HG03354 (cell line): ENCODE measurements at regions not wholly inside any gene's neighbourhood (a gene's known extent, or its start where the extent isn't known, plus 50 kb on each side); places are given as distances from the start of the nearest gene placed in this dataset.

Source experiments
- ATAC-seq: cut with Tn5 transposase; IDR thresholded peaks from one replicate; pipeline ENCODE4 v1.9.1; 2021; ENCODE audit warnings: mild to moderate bottlenecking; ENCODE audit not compliant: unreplicated experiment, poor library complexity, severe bottlenecking

- no peak for ATAC-seq
These were observed 630.1 kb upstream of the PIK3C3 start for GRCh38 chr18:41324934-41325333.

DNA sequence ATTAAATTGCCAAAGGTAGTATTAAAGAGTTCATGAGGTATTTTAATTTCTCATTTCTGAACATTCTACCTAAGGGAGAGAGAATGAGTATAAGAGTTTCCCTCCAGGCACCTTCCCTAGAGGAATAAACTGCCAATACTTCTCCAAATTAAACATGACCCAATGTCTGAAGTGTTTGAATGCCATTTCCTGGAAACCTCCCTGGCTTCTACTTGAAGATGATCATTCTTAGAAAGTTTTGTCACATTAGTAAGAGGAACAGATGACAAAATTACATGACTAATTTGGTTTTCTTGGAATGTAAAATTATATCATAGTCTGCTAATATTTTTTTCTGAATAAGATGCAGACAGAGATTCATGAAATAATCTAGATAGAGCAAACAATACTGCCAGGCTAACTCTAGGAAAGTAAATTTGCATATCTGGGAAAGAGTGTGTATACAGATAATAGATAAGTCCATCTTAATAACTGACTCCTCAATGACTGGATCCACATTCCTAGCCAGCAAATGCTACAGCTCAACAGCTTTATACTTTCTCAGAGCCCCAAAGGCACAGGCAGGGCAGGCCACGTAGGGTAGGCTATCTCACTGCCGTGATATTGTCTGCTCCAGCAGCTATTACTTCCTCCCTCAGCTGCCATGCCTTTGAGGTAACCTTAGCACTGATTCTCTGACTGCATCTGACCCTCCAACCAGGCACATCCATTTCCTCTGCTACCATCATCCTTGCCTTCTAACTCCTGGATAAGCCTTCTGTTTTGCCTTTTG lies 630.8 kb upstream of the PIK3C3 start:
- ATAC-seq: no peak

- ATAC-seq: no peak
These were observed 632.0 kb upstream of the PIK3C3 start for GRCh38 chr18:41323044-41323443.

- no peak for ATAC-seq
These were observed 634.9 kb upstream of the PIK3C3 start for GRCh38 chr18:41320100-41320499.

DNA sequence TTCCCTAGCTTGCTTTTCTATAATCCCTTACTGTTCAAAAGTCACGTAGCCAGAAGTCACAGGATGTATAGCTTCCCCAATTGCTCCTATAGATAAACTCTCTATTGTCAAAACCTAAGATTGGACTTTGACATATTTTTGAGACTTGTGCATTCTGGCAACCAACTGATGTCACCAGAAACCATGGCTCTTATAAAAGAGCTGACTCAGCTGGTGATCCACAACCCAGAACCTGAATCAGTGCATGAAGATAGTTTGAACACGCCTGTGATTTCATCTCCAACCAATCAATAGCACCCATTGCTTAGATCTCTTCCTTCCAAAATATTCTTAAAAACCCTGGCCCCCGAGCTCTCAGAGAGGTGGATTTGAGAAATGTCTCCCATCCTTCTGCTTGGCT lies 639.9 kb upstream of the PIK3C3 start:
- ATAC-seq: no peak

GRCh38 chr18:41311571-41312547 lies 643.2 kb upstream of the PIK3C3 start:
- ATAC-seq: no peak

- ATAC-seq: no peak
These were observed 657.3 kb upstream of the PIK3C3 start for GRCh38 chr18:41297740-41298139.

DNA sequence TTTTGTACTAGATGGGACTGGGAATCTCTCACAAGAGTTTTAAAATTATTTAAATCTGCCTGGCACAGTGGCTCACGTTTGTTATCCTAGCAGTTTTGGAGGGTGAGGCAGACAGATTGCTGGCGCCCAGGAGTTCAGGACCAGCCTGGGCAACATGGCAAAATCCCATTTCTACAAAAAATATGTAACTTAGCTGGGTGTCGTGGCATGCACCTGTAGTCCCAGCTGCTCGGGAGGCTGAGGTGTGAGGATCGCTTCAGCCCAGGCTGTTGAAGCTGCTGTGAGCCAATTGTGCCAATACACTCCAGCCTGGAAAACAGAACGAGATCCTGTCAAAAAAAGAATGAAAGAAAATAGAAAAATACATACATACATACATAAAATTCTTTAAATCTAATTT lies 685.7 kb upstream of the PIK3C3 start:
- no peak for ATAC-seq

GRCh38 chr18:41268271-41268670 lies 686.8 kb upstream of the PIK3C3 start:
- no peak for ATAC-seq

DNA sequence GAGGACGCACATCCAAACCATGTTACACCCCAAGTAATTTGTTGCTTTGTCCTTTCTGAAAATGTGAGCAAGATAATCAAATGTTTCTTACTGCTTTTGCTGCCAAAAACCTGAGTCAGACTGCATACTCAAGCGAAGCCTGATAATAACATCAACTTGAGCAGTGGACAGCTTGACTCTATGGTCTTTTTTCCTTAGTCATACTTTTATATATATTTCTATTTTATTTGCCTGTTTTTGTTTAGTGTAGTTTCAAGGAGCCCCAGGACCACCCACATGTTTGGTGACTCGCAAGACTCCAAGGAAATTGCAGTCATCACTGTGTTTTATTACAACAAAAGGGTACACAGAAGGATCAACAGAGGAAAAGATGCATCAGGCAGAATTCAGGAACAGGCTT lies 688.4 kb upstream of the PIK3C3 start:
- ATAC-seq: no peak

GRCh38 chr18:41266204-41266603 lies 688.8 kb upstream of the PIK3C3 start:
- ATAC-seq: no peak

DNA sequence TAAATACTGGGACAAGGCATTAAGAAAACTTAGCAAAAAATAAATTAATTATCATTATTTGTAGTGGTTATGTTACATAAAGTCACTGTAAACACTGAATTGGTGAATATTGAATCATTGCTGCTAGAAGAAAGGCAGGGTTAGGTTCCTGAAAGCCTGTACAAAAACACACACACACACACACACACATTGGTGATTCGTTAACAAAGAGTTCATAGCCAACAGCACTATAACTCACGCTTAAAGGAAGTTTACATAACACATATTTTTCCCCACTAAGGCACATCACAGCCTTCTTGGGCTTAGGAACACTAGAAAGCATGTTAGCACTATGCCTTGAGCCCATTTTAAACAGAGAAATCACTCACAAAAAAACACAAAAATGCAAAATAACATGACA lies 690.0 kb upstream of the PIK3C3 start:
- no peak for ATAC-seq

- no peak for ATAC-seq
These were observed 691.1 kb upstream of the PIK3C3 start for GRCh38 chr18:41263956-41264355.

GRCh38 chr18:41262688-41263087 lies 692.3 kb upstream of the PIK3C3 start:
- no peak for ATAC-seq

DNA sequence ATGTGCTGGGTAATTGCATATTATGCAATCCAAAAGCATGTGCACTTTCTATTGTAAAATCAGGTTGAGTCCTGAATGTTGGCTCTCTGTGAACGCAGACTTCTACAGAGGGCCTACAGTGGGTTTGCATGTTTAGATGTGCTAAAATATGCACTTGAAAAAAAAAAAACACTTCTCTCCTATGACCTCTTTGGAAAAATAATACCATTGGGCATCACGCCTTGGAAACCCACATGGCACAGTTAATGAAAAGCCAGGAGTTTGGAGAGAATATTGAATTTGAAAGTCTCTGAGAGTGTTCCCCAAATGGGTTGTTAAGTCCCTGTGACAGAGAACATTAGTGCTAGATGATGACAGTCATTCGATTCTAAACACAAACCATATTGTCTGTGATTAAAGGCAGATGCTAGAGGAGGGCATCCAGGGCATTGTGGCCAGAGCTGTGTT lies 710.4 kb upstream of the PIK3C3 start:
- no peak for ATAC-seq

- ATAC-seq: no peak
These were observed 717.7 kb upstream of the PIK3C3 start for GRCh38 chr18:41237317-41237716.

GRCh38 chr18:41231681-41232080 lies 723.4 kb upstream of the PIK3C3 start:
- no peak for ATAC-seq

GRCh38 chr18:41227993-41228392 lies 727.0 kb upstream of the PIK3C3 start:
- ATAC-seq: no peak

DNA sequence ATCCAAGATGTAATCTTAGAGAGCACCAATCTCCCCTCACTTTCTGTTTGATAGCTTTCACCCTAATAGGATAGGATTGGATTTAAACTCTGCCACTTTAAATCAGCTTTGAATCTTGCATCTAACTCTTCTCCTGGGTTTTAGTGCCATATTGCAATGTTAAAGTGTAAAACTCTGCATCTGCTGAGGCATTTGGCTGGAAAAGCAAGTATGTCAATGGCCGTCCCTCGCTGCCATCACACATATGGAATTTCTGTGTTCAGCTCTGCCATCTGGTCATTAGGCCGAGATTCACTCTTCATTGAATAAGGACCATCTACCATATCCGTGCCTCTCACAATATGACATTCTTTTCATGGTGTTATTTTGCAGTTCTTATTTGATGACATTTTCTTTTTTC lies 728.1 kb upstream of the PIK3C3 start:
- ATAC-seq: no peak

DNA sequence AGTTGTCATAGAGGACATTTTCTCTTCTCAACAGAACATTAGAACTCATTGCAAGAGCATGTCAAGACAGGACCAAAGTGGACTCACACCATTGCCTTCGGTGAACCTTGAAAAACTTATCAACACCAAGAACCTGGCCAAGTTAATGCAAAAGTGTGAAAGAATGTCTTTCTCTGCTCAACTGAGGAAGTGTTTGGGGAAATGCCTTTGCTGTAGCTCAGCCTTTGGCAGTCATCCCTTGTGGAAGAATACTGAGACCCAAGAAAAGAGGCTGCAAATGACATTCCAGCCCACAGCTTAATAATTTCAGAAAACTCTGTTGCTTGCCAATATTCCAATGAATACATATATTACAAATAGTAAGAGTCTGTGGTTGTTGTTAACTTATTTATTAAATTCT lies 728.8 kb upstream of the PIK3C3 start:
- ATAC-seq: no peak
